HT-29 (cell line): ENCODE measurements at regions not wholly inside any gene's neighbourhood (a gene's known extent, or its start where the extent isn't known, plus 50 kb on each side); places are given as distances from the start of the nearest gene placed in this dataset.
A peak's percentile ranks its signal among the peaks of the same experiment; 100 is the strongest.

Source experiments
- DNase-seq: peaks from one replicate; pipeline ENCODE4 v3.0.0-alpha.2; 2015; ENCODE audit warnings: low spot score

DNA sequence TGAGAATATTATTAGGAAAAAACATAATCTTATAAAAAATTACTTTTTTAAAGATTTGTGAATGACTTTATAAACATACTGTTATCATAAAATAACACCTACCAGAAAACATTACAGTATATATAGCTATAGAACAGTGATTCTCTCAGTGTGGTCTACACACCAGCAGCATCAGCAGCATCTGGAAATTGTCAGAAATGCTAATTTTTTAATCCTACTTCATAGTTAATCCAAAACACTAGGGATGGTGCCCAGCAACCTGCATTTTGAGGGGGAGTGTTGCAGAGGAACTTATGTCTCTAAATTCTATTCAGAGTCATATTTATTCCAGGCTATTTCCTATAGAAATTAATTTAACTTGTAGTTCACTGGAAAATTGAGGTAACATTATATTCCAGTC lies 1107.8 kb downstream of the IGSF11 start:
- DNase-seq = no peak

DNA sequence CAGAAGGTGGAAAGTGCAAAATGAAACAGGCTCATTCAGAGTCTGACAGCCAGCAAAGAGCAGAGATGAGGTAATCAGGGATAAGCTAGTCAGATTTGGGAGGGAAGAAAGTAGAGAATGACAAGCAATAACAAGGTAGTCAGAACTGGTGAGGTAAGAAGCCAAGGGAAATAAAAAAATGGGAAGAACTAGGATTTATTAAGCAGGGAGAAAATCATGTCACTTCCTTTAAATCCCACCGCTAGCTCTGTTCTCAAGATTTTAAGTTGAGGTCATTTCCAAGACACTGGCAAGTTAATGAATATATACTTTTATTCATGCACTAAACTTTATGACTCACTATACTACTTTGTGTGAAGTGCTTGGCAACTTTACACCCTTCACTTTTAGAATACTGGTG lies 1106.8 kb downstream of the IGSF11 start:
- no peak for DNase-seq

DNA sequence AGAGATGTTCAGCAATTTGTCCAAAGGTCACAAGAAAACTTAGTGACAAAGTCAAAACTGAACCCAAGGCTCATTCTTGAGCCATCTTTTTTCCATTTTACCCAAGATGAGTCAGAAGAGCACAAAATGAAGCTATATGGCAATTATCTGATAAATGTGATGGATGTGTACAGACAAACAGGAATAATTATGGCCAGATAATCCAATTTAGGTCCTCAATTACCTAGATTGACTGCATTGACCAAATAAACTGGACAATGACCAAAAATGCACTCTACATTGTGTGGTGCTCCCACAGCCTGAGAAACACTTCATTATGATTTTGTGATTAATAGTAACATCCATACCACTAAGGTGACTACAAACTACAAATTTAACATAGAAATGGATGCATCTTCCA lies 1105.8 kb downstream of the IGSF11 start:
- DNase-seq = no peak

DNA sequence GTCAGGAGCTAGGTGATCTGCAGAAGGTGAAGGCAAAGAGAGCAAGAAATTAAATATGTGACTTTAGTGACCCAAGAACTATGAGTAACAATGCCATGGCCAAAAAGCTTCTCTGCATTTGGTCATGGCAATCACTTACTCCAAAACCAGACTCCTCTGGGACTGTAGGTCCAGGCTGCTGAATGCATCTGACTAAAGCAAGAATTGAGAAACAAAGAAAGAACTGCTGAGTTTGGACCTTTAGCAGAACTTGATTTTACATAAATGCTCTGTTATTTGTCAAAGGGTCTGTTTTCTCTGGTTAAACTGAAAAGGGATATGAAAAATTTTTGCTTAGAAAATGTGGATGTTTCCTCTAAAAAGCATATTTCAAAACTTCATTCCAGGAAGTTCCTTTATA lies 1102.2 kb downstream of the IGSF11 start:
- DNase-seq = no peak

DNA sequence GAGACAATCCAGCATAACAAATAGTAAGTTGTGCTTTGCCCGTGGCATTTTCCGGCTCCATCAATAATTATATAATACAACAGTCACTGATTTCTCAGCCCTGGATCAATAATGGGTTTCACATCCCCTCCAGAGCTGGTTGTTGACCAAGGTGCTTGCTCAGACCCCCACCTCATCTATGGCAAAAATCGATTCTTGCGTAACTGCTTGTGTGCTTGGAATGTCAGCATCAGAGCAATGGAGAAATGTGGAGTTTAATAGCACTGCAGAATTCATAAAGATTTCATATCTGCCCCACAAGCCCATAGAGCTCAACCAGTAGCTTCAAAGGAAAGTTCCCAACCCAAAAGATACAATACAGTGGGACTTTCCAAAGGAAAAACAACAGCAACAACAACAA lies 1098.5 kb downstream of the IGSF11 start:
- DNase-seq = no peak

DNA sequence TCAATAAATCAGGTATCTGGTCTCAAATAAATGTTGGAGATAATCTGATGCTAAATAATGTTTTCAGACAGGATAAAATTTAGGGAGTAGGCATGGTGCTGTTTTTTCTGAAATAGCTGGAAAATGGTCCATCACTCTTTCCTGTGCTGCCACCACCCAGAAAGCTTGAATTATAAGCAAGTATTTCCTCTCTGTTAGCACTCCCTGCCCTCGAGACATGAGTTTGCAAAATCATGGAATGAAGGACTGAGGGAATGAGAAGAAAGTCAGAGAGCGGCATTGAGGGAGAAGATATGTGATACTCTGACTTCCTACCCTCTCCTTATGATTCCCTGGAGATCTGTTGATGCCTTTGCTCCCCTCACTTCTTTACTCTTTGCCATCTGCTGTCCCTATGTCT lies 1095.7 kb downstream of the IGSF11 start:
- DNase-seq = no peak

DNA sequence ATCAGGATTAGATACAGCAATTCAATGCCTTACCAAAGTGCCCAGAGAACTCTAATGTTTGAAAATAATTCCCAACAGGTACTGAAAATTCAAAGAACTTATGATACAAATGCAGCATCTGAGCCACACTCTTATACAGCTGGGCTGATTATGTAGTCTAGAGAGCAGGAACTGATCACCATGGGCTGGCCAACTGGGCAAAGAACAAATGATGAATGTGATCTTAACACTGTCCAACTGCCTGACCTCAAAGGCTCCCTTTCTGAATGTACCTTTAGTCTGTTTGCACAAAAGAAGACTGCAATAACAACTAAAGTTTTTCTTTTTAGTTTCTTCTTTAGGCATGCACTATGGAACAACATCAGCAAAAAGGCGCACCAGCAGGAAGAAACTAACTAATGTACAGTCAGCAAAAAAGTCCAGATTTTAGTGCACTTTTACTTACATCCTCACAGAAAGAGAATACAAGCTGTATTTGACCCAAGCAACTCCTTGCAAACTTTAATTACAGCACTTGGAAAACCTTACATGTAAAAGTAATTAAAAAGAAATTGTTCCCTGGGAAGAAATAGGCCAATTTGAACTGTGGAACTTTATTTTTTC lies 1095.1 kb downstream of the IGSF11 start:
- no peak for DNase-seq

DNA sequence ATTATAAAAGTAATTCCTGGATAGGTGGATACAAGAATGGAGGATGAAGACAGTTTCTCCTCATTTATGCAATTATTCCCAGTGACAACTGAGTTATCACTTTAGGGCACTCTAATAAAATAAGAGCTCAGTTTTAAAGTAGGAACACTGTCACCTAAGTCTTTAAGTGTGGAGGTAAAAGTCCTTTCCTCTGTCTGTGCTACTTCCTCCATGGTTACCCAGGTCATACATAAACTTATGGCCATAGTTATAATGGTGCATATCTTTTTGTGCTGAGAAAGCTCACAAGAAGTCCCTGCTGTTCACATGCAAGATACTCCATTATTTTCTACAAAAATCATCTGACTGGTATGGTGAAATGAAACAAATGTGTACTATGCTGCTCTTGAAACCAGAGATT lies 1093.6 kb downstream of the IGSF11 start:
- no peak for DNase-seq

DNA sequence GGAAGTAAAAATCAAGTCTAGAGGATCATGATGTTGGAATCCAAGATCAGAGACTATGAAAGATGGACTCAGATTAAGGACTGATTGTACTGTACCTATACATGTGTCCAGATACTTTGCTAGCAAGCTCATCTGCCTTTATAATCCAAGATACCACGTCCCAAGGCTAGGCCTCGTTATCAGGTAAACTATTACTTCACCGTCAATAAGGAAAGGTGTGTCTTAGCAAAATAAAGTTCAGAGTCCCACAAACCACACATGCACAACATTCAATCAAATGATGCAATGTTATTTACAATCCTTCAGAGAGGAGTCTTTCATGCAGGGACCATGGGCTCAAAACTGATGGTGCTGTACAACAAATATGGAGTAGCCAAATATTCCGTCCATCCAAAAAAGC lies 1092.9 kb downstream of the IGSF11 start:
- DNase-seq = no peak

DNA sequence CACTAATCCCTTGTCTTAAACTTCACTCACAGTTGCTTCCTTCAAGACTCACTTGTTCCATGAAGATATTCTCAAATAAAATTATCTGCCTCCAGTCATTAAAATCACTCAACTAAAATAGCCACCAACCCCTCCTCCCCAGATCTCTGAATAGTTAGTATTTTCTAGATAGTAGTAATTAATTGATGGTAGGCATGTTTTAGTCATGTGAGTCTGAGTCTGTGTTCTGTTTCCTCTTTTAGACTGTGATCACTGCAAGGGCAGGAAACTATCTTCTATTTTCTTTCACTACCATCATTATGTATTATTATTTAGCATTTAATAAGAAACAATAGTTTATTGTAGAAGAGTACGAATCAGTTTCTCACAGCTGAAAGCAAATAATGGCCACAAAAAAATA lies 1080.5 kb downstream of the IGSF11 start:
- DNase-seq = no peak

DNA sequence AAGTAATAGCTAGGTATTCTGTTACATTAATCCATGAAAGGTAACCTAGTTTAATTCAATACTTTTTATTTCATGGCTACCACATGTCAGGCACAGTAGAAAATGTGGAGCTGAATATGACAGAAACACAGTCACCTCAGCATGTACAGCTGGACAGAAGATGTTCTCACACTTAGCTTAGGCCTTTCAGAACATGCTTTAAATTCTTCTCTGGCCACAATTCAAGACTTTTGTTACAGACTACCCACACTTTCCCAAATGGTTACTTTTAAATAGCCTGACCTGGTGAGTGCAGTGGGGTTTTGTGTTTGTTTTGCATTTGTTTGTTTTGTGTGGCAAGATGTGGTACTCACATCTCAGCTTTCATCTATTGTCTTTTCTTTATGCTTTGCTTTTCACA lies 1079.5 kb downstream of the IGSF11 start:
- DNase-seq = no peak

DNA sequence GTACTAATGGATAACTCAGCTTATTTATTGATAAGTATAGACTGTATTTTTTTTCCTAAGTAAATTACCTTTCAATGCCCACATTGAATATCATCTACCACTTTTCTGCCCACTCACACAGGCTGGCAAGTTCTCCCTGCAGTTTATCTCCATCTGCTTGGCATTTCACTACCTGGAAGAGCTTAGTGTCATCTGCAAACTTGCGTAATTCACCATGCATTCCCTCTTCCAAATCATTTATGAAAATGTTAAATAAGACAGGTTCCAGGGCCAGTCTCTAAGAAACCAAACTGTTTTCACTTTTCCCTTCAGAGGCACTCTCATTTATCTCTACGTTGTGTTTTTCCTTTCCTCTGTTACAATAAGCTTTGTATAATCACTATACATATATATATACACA lies 1076.6 kb downstream of the IGSF11 start:
- DNase-seq = no peak

DNA sequence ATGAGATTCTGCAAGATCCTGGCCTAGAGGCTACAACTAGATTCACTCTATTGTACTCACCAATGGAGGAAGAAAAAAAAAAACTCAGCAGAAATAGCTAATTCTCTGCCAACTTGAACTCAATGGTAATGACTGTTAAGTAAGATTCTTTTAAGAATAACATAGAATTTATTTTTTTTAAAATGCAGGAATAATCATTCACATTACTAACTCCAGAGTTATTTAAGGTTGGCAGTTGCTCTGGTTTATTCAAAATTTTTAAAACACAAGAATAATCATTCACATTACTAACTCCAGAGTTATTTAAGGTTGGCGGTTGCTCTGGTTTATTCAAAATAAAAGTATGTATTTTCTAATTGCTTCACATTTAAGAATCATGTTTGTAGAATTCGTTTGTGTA lies 1071.9 kb downstream of the IGSF11 start:
- no peak for DNase-seq

DNA sequence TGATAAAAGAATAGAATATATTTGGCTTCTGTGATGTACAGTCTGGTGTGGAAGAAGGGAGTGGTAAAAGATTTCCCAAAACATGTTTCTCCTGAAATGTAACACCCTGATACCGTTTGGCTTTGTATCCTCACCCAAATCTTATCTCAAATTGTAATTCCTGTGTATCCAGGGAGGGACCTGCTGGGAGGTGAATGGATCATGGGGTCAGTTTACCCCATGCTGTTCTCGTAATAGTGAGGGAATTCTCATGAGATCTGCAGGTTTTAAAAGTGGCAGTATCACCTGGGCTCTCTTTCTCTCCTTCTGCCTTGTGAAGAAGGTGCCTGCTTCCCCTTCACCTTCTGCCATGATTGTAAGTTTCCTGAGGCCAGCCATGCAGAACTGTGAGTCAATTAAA lies 1070.8 kb downstream of the IGSF11 start:
- no peak for DNase-seq

DNA sequence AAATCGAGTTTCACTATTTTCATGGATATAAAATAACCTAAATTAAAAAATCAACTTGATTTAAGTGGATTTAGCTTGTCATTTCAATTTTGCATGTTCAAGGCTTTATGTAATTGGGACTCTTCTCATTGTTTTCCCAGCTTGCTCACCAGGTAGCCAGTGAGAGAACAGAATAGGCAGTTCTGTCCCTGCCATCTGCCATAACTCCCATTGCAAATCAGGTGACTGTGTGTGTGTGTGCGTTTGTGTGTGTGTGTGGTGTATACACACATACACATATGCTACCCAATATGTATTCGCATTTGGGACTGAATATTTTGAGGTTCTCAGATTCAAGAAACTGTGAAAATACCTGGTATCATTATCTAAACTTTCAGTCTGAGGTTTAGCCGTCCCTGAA lies 1069.8 kb downstream of the IGSF11 start:
- DNase-seq = no peak

DNA sequence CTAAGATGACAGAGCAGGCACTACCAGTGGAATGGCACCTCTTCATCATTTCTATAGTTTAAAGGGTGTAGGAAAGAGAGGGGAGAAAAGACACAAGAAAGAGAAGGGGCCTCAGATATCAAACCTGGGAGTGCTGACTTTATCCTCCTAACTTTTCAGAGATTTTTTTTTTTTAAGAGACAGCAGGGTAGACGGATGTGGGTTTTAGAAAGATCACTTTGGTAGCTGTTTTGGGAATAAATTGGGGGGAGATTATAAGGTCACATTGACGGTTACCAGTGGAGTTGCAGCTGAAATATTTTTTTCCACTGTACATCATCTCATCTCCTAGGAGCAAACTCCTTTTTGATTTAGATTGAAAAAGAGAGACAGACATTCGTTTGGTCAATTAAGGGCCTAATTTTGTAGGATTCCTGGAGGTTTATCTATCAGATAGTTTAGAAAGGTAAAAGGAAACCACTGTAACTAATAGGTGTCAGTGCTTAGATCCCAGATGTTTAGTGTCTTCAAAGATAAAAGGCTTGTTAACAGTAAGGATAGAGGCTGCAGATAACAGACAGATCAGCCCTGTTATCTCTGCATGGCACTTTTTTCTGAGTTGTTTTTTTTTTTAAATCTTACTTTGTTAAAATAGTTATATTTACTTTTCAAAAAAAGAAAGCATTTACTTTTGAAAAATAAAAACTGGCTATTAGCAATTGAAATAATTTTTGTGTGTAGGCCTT lies 1057.0 kb downstream of the IGSF11 start:
- no peak for DNase-seq

DNA sequence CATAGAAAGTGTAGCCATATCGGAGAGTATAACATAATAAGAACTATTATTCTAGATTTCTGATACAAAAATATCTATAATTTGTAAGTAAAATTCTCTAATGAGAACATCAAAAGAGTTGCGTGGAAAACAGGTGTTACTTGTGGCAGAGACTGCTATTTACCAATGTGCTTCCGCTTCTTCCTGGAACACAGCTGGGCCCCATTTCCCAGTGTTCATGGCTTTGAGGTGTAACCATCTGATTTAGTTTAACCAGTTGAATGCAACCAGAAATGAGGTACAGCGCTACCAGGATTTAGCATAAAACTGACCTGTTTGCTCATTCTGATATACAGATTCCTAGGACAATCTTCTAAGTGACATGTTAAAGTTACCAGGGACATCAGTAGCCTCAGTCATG lies 1055.2 kb downstream of the IGSF11 start:
- no peak for DNase-seq

DNA sequence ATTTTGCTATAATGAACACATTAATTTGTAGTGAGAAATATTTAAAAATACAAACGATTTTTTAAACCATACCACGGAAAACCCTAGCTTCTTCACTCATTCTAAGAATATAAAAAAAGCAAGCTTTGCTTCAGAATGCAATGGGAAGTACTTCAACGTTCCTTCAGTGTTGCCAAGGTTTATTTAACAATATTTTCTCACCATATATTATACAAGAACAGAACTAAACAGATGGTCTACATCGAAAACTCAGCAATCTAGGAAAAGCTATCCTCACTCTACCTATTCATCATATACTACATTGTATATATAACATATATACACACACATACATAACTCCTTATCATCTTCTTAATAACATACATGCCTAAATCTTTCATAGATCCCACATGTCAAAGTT lies 1047.4 kb downstream of the IGSF11 start:
- no peak for DNase-seq

DNA sequence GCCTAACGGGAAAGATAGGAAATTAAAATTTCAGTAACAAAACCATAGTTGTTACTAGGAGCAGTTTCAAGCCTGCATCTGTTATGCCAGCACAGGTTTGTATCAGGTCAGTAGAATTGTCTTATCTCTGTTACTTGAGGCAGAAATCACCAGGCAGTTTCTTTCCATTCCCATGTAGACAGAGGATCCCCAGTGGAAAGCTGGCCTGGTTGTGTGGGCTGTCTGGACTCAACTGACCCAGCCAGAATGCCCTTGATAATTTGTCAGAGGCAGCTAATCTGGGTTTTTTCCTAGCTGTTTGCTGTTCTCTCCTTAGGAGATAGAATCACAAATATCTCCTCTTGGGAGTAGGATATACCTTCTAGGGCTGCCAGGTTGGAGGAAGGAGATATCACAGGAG lies 1044.7 kb downstream of the IGSF11 start:
- no peak for DNase-seq

DNA sequence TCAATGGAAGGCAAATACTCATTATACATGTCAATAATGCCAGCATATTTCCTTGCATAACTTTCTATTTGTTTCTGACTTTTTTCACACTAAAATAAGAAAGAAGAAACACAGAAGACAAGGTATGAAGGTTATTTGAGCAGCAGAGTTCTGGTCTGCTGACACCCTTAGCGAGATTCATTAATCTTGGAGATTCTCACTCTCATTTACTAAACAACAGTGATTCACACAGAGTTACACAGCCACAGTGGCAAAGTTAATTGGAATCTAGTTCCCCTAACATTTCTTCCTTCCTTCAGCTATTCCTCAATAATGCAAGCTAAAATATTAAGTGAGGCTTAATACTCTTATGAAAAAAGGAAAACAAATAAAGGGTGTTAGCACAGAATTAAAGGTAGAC lies 1044.0 kb downstream of the IGSF11 start:
- DNase-seq = no peak

DNA sequence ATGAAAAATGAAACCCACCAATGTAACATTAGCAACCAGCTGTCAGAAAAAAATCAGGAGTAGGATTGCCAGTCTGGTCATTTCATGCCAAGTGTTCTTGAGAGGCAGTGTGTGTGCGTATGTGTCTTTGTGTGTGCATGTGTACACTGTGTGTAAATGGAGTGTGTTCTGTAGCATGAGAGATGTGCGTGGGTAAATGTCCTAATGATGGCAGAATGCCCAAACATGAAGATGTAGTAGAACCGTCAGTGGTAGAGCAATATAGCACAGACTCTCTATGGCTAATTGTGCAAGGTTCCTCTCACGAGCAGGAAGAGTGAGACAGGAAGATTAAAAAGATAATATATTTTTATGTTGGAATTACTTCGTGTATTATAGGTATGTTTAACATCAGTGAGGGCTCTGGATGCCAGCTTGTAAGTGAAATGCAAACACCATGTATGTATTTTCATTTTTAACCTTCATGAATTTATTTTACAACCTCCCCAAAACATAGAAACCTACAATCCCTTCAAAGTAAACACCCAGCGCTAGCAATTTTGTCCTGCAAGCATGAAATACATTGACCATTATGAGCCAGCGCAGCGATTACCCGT lies 1038.7 kb downstream of the IGSF11 start:
- no peak for DNase-seq

DNA sequence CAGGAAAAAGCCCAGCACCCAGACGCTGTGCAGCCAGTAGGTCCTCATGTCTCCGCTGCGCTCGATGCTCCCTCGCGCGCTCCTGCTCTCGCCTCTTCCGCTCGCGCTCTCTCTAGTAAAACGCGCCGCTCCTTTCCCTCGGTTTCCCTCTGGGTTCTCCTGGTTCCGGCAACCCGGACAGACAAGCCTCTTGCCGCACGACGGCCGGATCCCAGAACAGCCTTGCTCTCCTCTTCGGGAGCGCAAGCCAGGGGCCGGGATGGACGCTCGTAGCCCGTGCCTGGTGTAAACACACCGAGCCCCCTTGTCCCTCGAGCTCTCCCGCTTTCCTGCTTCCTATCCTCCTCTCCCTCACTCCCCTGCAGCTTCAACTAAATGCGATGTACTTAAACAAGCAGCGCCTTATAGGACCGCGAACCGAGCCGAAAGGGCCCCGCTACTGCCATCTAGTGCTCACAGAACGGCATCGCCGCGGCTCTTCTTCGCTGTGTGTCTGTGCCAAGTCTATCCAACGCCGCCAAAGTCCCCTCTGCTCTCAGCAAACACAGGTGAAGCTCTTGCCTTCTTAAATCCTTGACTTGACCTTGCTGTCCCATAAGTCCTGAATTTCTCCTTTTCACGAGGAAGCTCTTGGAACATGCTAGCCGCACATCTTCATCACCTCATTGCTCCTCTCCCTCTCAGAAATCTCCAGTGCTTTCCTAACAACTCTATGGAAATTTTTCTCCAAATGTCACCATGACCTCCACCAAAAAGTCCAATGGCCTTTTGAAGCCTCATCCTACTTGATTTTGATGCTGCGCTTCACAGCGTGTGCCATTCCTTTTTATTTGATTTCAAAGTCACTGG lies 1037.2 kb downstream of the IGSF11 start:
- peak; percentile 12 for DNase-seq

DNA sequence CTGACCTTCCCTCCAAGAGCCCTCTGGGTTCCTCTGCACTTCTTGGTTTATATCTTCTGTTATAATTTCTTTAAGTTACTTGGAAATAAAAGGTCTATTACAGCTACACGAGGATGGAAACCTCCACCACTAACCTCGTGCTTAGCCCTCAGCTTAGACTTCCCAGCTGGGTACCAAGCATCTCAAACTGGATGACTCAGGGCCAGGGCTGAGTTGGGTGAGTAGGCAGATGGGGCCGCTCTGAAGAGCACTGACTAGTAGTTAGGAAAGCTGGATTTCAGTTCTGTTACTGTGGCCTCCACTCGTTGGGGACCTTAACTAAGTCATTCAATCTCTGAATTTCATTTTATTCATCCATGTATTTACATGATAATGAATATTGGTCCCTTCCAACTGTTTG lies 1036.6 kb downstream of the IGSF11 start:
- DNase-seq = no peak
